OCI-LY7 (cell line): ENCODE measurements at regions not wholly inside any gene's neighbourhood (a gene's known extent, or its start where the extent isn't known, plus 50 kb on each side); places are given as distances from the start of the nearest gene placed in this dataset.

Source experiments
- EZH2phosphoT487 ChIP-seq: fragments of 200-600 bp; sonication (generic); IDR thresholded peaks from 2 replicates; pipeline ENCODE4 v1.6.1; 2018; ENCODE audit warnings: low read depth, borderline replicate concordance, mild to moderate bottlenecking, mixed run types, antibody characterized with exemption, low read length, moderate library complexity, mixed read lengths
- TF ChIP-seq, protein P1 (sequence below): fragments of 200-600 bp; sonication (generic); conservative IDR thresholded peaks from 2 replicates; pipeline ENCODE4 v1.5.1; 2014; ENCODE audit warnings: mild to moderate bottlenecking, antibody characterized with exemption, low read length, moderate library complexity, mixed read lengths

DNA sequence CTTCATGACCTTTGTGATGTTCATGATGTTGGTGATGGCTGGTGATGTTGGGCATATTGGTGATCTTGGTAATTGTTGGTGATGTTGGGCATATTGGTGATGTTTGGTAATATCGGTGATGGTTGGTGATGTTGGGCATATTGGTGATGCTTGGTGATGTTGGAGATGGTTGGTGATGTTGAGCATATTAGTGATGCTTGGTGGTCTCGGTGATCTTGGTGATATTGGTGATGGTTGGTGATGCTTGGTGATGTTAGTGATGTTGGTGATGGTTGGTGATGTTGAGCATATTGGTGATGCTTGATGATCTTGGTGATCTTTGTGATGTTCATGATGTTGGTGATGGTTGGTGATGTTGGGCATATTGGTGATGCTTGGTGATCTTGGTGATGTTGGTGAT lies 73.8 kb downstream of the IRX2 start:
- TF ChIP-seq, protein P1, sequence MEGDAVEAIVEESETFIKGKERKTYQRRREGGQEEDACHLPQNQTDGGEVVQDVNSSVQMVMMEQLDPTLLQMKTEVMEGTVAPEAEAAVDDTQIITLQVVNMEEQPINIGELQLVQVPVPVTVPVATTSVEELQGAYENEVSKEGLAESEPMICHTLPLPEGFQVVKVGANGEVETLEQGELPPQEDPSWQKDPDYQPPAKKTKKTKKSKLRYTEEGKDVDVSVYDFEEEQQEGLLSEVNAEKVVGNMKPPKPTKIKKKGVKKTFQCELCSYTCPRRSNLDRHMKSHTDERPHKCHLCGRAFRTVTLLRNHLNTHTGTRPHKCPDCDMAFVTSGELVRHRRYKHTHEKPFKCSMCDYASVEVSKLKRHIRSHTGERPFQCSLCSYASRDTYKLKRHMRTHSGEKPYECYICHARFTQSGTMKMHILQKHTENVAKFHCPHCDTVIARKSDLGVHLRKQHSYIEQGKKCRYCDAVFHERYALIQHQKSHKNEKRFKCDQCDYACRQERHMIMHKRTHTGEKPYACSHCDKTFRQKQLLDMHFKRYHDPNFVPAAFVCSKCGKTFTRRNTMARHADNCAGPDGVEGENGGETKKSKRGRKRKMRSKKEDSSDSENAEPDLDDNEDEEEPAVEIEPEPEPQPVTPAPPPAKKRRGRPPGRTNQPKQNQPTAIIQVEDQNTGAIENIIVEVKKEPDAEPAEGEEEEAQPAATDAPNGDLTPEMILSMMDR, result no peak
- no peak for TF ChIP-seq EZH2phosphoT487
